ENCODE measurements at regions not wholly inside any gene's neighbourhood (a gene's known extent, or its start where the extent isn't known, plus 50 kb on each side); places are given as distances from the start of the nearest gene placed in this dataset.

GRCh38 chr10:9075420-9075819 lies 1020.9 kb downstream of the GATA3 start:
- TF ChIP-seq CTCF (IDR thresholded peaks at IDR 0.05 in 2 of 3, conservative IDR thresholded peaks at IDR 0.05 in 1 of 3; ENCODE audit: borderline replicate concordance in 1 of 3, insufficient read depth in 1 of 3, low read depth in 2 of 3, low read length in 2 of 3), result no peak
- no peak for TF ChIP-seq ZNF274 (IDR thresholded peaks at IDR 0.05; ENCODE audit: low read depth, low read length)
- no peak for TF ChIP-seq EZH2 (IDR thresholded peaks at IDR 0.05)

Data from HCT116 (cell line).